Loucy (cell line): ENCODE measurements at regions not wholly inside any gene's neighbourhood (a gene's known extent, or its start where the extent isn't known, plus 50 kb on each side); places are given as distances from the start of the nearest gene placed in this dataset.
A peak's percentile ranks its signal among the peaks of the same experiment; 100 is the strongest.

Experiments
- CTCF ChIP-seq: fragments of 200-600 bp; sonication (generic); conservative IDR thresholded peaks from 2 replicates; pipeline ENCODE4 v1.5.1; 2014; ENCODE audit warnings: mild to moderate bottlenecking, antibody characterized with exemption, low read length
- EZH2phosphoT487 ChIP-seq: fragments of 200-600 bp; IDR thresholded peaks from 2 replicates; pipeline ENCODE4 v1.6.1; 2018; ENCODE audit warnings: antibody characterized with exemption, mild to moderate bottlenecking, moderate library complexity, borderline replicate concordance

GRCh38 chr2:40554665-40555294, 102.9 kb upstream of the SLC8A1 start:
- peak; percentile 87 for TF ChIP-seq CTCF
- TF ChIP-seq EZH2phosphoT487, result no peak
